HepG2 (cell line): ENCODE measurements at regions not wholly inside any gene's neighbourhood (a gene's known extent, or its start where the extent isn't known, plus 50 kb on each side); places are given as distances from the start of the nearest gene placed in this dataset.

Experiments used
- ATAC-seq: fragments of 200-7000 bp; cut with Tn5 transposase; 3 replicates; pipeline ENCODE4 v1.9.1; 2020; ENCODE audit warnings: mild to moderate bottlenecking, moderate library complexity
- BruUV-seq: library from RNA; stranded (reverse); fragments of 400-500 nt; replicated peaks from 2 replicates; lab custom pipeline; 2021; lab: Mats Ljungman, UMichigan
- CTCF ChIA-PET: fragments of 300-600 bp; formaldehyde crosslinking; extraction: SDS; loops from one replicate; lab custom pipeline; 2021; ENCODE audit warnings: low total read pairs, inconsistent platforms, low intra/inter-chr PET ratio; lab: Yijun Ruan, JAX
- POLR2A ChIA-PET: fragments of 350-600 bp; sonication (Branson Sonifier 250); formaldehyde crosslinking; loops from one replicate; lab custom pipeline; 2020; ENCODE audit warnings: antibody characterized with exemption, inconsistent platforms; lab: Yijun Ruan, JAX
- DNase-seq: peaks from one replicate; pipeline ENCODE4 v3.0.0-alpha.2; 2015; ENCODE audit warnings: low spot score
- FAIRE-seq: peaks from 3 replicates; lab custom pipeline; 2011; peaks lifted over from hg19 to GRCh38; lab: Jason Lieb, UNC
- H2AFZ ChIP-seq: one replicate; pipeline ENCODE4 v1.6.1; 2011; ENCODE audit warnings: low read length, inconsistent platforms
- H3K27ac ChIP-seq: fragments of 300-600 bp; 3 replicates; pipeline ENCODE4 v1.8.0; 2011; ENCODE audit warnings: mixed run types, mild to moderate bottlenecking, mixed read lengths, low read length, inconsistent platforms; ENCODE audit not compliant: insufficient read depth; ENCODE audit errors: extremely low read length
- H3K27me3 ChIP-seq, 2 experiments: fragments of 200-600 bp in 1 of 2; 2 replicates in 1 of 2; 3 replicates in 1 of 2; pipeline versions ENCODE4 v1.6.0 to v1.8.0; 2011; ENCODE audit warnings: low read length in 2 of 2, mild to moderate bottlenecking in 2 of 2, moderate library complexity in 2 of 2, inconsistent platforms in 1 of 2; ENCODE audit not compliant: insufficient read depth in 2 of 2, control insufficient read depth in 1 of 2
- H3K36me3 ChIP-seq, 2 experiments: fragments of 200-600 bp in 1 of 2; replicated peaks in 1 of 2; 2 replicates in 1 of 2; 3 replicates in 1 of 2; pipeline versions ENCODE4 v1.5.1 to v1.8.0; 2011; ENCODE audit warnings: low read length in 2 of 2, inconsistent platforms in 1 of 2; ENCODE audit not compliant: insufficient read depth in 2 of 2, control insufficient read depth in 1 of 2
- H3K4me1 ChIP-seq: 2 replicates; pipeline ENCODE4 v1.5.1; 2012; ENCODE audit warnings: low read length, inconsistent platforms; ENCODE audit not compliant: insufficient read depth
- H3K4me2 ChIP-seq: 2 replicates; pipeline ENCODE4 v1.6.0; 2011; ENCODE audit warnings: low read depth, low read length, inconsistent platforms
- H3K4me3 ChIP-seq, 3 experiments: fragments of 200-600 bp in 1 of 3; sonication (generic), shearing (Covaris generic) in 1 of 3; replicated peaks in 1 of 3; 2 replicates each; pipeline ENCODE4 v1.5.1; 2011 to 2016; ENCODE audit warnings: low read length in 3 of 3, inconsistent platforms in 2 of 3, low read depth in 2 of 3, mild to moderate bottlenecking in 2 of 3, control low read depth in 1 of 3, mixed read lengths in 1 of 3; ENCODE audit not compliant: insufficient read depth in 1 of 3
- H3K79me2 ChIP-seq: one replicate; pipeline ENCODE4 v1.6.1; 2011; ENCODE audit warnings: low read length, inconsistent platforms; ENCODE audit not compliant: insufficient read depth
- H3K9ac ChIP-seq: 2 replicates; pipeline ENCODE4 v1.6.0; 2011; ENCODE audit warnings: mild to moderate bottlenecking, low read depth, low read length, inconsistent platforms; ENCODE audit not compliant: insufficient read depth
- H3K9me3 ChIP-seq: 2 replicates; pipeline ENCODE4 v1.5.1; 2012; ENCODE audit warnings: mild to moderate bottlenecking, low read length
- H4K20me1 ChIP-seq: 2 replicates; pipeline ENCODE4 v1.6.0; 2011; ENCODE audit warnings: inconsistent platforms, mild to moderate bottlenecking, low read length, moderate library complexity; ENCODE audit not compliant: insufficient read depth
- ESRRA ChIP-seq: sonication (generic); formaldehyde crosslinking; IDR thresholded peaks from 2 replicates; pipeline ENCODE4 v1.5.1; 2020; ENCODE audit warnings: mild to moderate bottlenecking, low read depth, missing genetic modification reagents
- KDM6A ChIP-seq: IDR thresholded peaks from 2 replicates; pipeline ENCODE4 v1.6.1; 2016; ENCODE audit warnings: low read depth
- MED13 ChIP-seq: sonication (generic); formaldehyde crosslinking; IDR thresholded peaks from 2 replicates; pipeline ENCODE4 v1.5.0; 2020; ENCODE audit warnings: missing genetic modification reagents
- NFE2L2 ChIP-seq: fragments of 150-350 bp; IDR thresholded peaks from 2 replicates; pipeline ENCODE4 v1.6.1; 2014; ENCODE audit warnings: low read length
- NR3C1 ChIP-seq: sonication (generic); formaldehyde crosslinking; IDR thresholded peaks from 2 replicates; pipeline ENCODE4 v1.4.0; 2020; ENCODE audit warnings: missing genetic modification reagents
- PAF1 ChIP-seq: IDR thresholded peaks from 2 replicates; pipeline ENCODE4 v1.6.1; 2016; ENCODE audit warnings: missing genetic modification reagents, missing compliant biosample characterization
- STAG1 ChIP-seq: sonication (generic); formaldehyde crosslinking; IDR thresholded peaks from 2 replicates; pipeline ENCODE4 v1.4.0; 2020; ENCODE audit warnings: missing genetic modification reagents
- ZNF20 ChIP-seq: sonication (generic); formaldehyde crosslinking; IDR thresholded peaks from 2 replicates; pipeline ENCODE4 v1.4.0; 2020; ENCODE audit warnings: mild to moderate bottlenecking, moderate library complexity, missing genetic modification reagents
- ZNF546 ChIP-seq: sonication (generic); formaldehyde crosslinking; conservative IDR thresholded peaks from 2 replicates; pipeline ENCODE4 v1.8.1; 2023; ENCODE audit warnings: mild to moderate bottlenecking, missing genetic modification reagents
- ZNF782 ChIP-seq: sonication (generic); formaldehyde crosslinking; IDR thresholded peaks from 2 replicates; pipeline ENCODE4 v1.4.0; 2020; ENCODE audit warnings: missing genetic modification reagents, mild to moderate bottlenecking, borderline replicate concordance
- WGBS: methylation state at CpG from one replicate; pipeline ENCODE4 v1.1.6; 2017; ENCODE audit warnings: low lambda C conversion rate; 5-methylcytosine and 5-hydroxymethylcytosine counted together
- in situ Hi-C: cut with HindIII; loops from 2 replicates; pipeline ENCODE4 v1.10.0; 2017; ENCODE audit warnings: low pct_unique_long_range_greater_than_20kb; ENCODE audit not compliant: extremely low pct_ligation_motif_present
- intact Hi-C: fragments of 100-400 bp; cut with micrococcal nuclease; formaldehyde crosslinking; loops from one replicate; pipeline ENCODE4 v1.10.0; 2022; ENCODE audit not compliant: unreplicated experiment
- TF ChIP-seq, protein P1 (sequence below): sonication (generic); formaldehyde crosslinking; IDR thresholded peaks from 2 replicates; pipeline ENCODE4 v1.5.0; 2020; ENCODE audit warnings: mild to moderate bottlenecking, missing genetic modification reagents
- TF ChIP-seq, protein P2 (sequence below): sonication (generic); formaldehyde crosslinking; IDR thresholded peaks from 2 replicates; pipeline ENCODE4 v1.8.0; 2022; ENCODE audit warnings: mild to moderate bottlenecking, missing genetic modification reagents

DNA sequence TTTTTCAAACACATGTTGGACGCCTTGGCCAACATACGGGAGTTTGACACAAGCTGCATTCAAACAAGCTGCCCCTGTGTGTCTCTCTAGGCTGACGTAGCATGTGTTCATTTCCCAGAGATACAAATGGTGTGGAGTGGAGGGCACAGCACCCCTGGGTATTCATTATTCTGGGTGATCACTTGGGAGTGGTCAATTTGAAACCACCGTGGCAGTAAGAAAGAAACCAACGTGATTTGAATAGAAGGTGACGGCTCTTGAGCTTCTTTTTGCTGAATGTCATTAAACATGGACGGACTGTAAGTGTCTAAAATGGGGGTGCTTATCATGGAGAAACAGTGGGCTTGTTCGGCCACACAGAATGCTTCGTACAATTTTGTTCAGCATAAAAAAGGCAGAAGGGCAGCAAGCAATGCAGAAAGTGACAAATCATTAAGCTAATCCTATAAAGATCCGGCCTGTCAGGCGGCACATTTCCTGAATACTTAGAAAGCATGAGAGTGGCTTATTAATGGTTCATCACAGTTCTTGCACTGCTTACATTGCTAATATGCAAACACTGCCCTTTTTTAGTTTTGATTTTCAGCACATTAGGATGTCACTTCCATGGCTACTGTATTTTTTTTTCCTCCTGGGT lies 1261.9 kb upstream of the CITED2 start:
- no peaks in the 10 kb centered on the region for H3K79me2 ChIP-seq
- no peaks in the 10 kb centered on the region for H3K36me3 ChIP-seq
- FAIRE-seq: no peak
- ChIA-PET CTCF (no interaction called here), POLR2A (no interaction called here)
- intact Hi-C loops: no loop called here
- BruUV-seq: no TSS peak
- no peaks in the 10 kb centered on the region for H3K4me1 ChIP-seq
- no peaks in the 10 kb centered on the region for H3K27me3 ChIP-seq
- no peak overlapping the region for H3K4me3 ChIP-seq
- 21% methylated on average over 11 of the region's 11 CpGs for WGBS
- no peaks in the 10 kb centered on the region for H4K20me1 ChIP-seq
- H3K9ac ChIP-seq: no peak overlapping the region
- no peak overlapping the region for H2AFZ ChIP-seq
- TF ChIP-seq ZNF782 (CRISPR knock-in tag) (no peak), ZNF20 (CRISPR knock-in tag) (no peak), MED13 (CRISPR knock-in tag) (no peak), NFE2L2 (no peak), ESRRA (CRISPR knock-in tag) (no peak), PAF1 (no peak), KDM6A (no peak), STAG1 (CRISPR knock-in tag) (no peak), ZNF546 (CRISPR knock-in tag) (no peak), NR3C1 (CRISPR knock-in tag) (no peak)
- TF ChIP-seq, protein P1, sequence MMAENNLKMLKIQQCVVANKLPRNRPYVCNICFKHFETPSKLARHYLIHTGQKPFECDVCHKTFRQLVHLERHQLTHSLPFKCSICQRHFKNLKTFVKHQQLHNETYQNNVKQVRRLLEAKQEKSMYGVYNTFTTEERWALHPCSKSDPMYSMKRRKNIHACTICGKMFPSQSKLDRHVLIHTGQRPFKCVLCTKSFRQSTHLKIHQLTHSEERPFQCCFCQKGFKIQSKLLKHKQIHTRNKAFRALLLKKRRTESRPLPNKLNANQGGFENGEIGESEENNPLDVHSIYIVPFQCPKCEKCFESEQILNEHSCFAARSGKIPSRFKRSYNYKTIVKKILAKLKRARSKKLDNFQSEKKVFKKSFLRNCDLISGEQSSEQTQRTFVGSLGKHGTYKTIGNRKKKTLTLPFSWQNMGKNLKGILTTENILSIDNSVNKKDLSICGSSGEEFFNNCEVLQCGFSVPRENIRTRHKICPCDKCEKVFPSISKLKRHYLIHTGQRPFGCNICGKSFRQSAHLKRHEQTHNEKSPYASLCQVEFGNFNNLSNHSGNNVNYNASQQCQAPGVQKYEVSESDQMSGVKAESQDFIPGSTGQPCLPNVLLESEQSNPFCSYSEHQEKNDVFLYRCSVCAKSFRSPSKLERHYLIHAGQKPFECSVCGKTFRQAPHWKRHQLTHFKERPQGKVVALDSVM (CRISPR knock-in tag): no peak
- TF ChIP-seq, protein P2, sequence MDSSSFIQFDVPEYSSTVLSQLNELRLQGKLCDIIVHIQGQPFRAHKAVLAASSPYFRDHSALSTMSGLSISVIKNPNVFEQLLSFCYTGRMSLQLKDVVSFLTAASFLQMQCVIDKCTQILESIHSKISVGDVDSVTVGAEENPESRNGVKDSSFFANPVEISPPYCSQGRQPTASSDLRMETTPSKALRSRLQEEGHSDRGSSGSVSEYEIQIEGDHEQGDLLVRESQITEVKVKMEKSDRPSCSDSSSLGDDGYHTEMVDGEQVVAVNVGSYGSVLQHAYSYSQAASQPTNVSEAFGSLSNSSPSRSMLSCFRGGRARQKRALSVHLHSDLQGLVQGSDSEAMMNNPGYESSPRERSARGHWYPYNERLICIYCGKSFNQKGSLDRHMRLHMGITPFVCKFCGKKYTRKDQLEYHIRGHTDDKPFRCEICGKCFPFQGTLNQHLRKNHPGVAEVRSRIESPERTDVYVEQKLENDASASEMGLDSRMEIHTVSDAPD (CRISPR knock-in tag): no peak
- ATAC-seq: no peak
- in situ Hi-C loops: no loop called here
- H3K4me2 ChIP-seq: no peak overlapping the region
- DNase-seq: no peak
- no peak overlapping the region for H3K27ac ChIP-seq
- peaks cover 41% of the 10 kb centered on the region; the same call in 1 of the 2 replicates for H3K9me3 ChIP-seq
